Endothelial cell of umbilical vein (primary cell): ENCODE measurements at regions not wholly inside any gene's neighbourhood (a gene's known extent, or its start where the extent isn't known, plus 50 kb on each side); places are given as distances from the start of the nearest gene placed in this dataset.

Experiments used
- EZH2 ChIP-seq: IDR thresholded peaks from 2 replicates; pipeline ENCODE4 v1.6.1; 2012; ENCODE audit warnings: borderline replicate concordance, low read depth, mild to moderate bottlenecking, moderate library complexity, low read length, inconsistent platforms; ENCODE audit not compliant: severe bottlenecking
- GATA2 ChIP-seq: IDR thresholded peaks from 2 replicates; pipeline ENCODE4 v1.7.0; 2011; ENCODE audit warnings: low read depth, mild to moderate bottlenecking, moderate library complexity, mixed read lengths, low read length; ENCODE audit not compliant: insufficient read length, insufficient read depth
- JUN ChIP-seq: IDR thresholded peaks from 2 replicates; pipeline ENCODE4 v1.6.1; 2011; ENCODE audit warnings: borderline replicate concordance, low read depth; ENCODE audit not compliant: insufficient read length, insufficient read depth
- MYC ChIP-seq: IDR thresholded peaks from one replicate; pipeline ENCODE4 v1.6.1; 2011; ENCODE audit warnings: mild to moderate bottlenecking, low read depth, low read length
- POLR2A ChIP-seq: IDR thresholded peaks from 2 replicates; pipeline ENCODE4 v1.6.1; 2012; ENCODE audit warnings: low read depth, mild to moderate bottlenecking, control low read depth, low read length
- POLR2AphosphoS5 ChIP-seq: IDR thresholded peaks from 2 replicates; pipeline ENCODE4 v1.6.1; 2012; ENCODE audit warnings: low read depth, mild to moderate bottlenecking, control low read depth, low read length, moderate library complexity; ENCODE audit not compliant: insufficient read depth
- TF ChIP-seq, protein P1 (sequence below), 2 donors: IDR thresholded peaks; 1 replicate in 1 of 2; 2 replicates in 1 of 2; pipeline ENCODE4 v1.5.1; 2011; ENCODE audit warnings: low read length in 2 of 2, mild to moderate bottlenecking in 2 of 2, moderate library complexity in 2 of 2, control low read depth in 1 of 2, inconsistent platforms in 1 of 2, low read depth in 1 of 2; ENCODE audit not compliant: insufficient read depth in 1 of 2; ENCODE audit errors: extremely low read depth in 1 of 2

DNA sequence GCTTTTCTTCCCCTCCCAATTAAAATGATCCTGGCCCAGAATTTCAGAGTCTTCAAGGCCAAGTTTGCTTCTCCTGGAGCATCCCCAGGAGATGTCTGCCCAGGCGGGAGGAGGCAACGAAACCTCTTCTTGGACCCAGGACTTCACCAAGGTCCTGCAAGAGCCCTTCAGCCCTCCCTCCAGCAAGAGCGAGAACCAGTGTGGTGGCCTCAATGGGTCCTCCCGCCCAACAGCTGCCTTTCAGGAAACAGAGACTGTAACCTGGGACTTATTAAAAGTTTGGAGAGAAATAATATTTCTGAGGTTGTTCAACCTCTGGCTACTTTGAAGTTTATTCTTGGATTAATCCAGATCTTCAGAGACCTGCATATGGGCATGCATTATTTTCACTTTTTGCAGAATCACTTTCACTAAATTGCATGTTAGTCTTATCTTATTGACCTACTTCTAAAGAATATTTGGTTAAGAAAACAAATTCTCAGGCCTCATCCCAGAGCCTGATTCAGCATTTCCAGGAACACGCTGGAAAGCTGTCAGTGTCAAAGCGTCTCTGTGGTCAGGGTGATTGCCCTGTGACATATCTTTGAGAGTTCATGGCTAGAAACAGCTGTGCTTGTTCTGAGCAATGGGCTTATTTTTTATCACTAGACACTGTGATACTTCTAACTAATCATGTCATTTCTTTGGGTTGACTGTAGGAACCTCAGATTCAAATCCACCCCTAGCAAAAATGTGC lies 66.0 kb upstream of the CLDN14 start:
- TF ChIP-seq, protein P1, sequence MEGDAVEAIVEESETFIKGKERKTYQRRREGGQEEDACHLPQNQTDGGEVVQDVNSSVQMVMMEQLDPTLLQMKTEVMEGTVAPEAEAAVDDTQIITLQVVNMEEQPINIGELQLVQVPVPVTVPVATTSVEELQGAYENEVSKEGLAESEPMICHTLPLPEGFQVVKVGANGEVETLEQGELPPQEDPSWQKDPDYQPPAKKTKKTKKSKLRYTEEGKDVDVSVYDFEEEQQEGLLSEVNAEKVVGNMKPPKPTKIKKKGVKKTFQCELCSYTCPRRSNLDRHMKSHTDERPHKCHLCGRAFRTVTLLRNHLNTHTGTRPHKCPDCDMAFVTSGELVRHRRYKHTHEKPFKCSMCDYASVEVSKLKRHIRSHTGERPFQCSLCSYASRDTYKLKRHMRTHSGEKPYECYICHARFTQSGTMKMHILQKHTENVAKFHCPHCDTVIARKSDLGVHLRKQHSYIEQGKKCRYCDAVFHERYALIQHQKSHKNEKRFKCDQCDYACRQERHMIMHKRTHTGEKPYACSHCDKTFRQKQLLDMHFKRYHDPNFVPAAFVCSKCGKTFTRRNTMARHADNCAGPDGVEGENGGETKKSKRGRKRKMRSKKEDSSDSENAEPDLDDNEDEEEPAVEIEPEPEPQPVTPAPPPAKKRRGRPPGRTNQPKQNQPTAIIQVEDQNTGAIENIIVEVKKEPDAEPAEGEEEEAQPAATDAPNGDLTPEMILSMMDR (IDR thresholded peaks at IDR 0.05; ENCODE audit: extremely low read depth in 1 of 2, insufficient read depth in 1 of 2, low read depth in 1 of 2, low read length in 2 of 2): no peak
- TF ChIP-seq POLR2AphosphoS5 (no peak), POLR2A (no peak), EZH2 (no peak), MYC (no peak), JUN (no peak), GATA2 (no peak)
